ENCODE measurements at regions not wholly inside any gene's neighbourhood (a gene's known extent, or its start where the extent isn't known, plus 50 kb on each side); places are given as distances from the start of the nearest gene placed in this dataset.
A peak's percentile ranks its signal among the peaks of the same experiment; 100 is the strongest.
"Not testable (repeated sequence)": the region's sequence is repeated elsewhere in the genome, so short reads cannot be mapped to it uniquely, and the experiment has no call there.

DNA sequence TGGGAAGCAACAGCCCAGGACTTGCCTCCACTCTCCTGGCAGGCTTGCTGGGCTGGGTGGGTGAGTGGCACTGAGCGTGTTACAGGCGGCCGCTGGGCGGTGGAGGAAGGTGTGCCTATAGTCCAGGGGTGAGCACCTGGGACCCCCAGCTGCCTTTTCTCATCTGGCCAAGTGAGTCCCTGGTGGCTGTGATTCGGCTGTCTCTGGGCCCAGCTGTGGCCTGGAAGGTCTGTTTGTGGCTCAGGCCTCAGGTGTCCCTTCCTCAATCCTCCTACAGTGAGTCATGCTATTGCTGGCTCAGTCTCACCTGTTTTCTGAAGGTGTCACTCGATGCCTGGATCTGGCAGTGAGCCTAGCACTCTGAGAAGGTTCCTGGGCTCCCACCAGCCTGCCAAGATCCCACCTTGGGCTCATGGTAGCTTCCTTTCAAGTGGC is 564.2 kb downstream of the PTPRU start:
- peak in 1 of 2 experiments; percentile 1 for DNase-seq

DNA sequence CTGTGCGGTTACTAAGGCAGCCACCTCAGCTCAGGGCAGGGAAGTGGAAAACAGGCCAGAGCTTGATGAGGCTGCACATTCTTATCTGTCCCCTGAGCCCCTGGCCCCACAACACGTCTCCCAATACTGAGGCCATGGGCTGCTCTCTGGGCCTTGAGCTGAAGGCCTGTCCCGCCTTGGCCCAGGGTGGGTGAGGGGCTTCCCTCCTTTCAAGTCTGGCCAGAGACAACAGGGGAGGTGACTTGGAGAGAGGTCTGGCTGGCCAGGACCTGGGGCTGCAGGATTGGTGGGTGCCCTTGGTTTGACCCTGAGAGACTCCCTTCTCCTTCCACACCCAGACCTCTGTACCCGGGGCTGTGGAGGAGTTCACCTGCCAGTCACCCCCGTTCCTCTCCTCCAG is 563.8 kb downstream of the PTPRU start:
- DNase-seq, result no peak

- no peak for DNase-seq
These were observed 562.6 kb downstream of the PTPRU start for GRCh38 chr1:29798699-29799566.

DNA sequence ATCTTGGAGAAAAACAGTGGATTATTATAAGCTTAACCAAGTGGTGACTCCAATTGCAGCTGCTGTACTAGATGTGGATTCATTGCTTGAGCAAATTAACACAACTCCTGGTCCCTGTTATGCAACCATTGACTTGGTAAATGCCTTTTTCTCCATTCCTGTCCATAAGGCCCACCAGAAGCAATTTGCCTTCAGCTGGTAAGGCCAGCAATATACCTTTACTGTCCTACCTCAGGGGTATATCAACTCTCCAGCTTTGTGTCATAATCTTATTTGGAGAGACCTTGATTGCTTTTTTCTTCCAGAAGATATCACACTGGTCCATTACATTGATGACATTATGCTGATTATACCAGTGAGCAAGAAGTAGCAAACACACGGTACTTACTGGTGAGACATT is 560.8 kb downstream of the PTPRU start:
- DNase-seq, result not testable (repeated sequence)

DNA sequence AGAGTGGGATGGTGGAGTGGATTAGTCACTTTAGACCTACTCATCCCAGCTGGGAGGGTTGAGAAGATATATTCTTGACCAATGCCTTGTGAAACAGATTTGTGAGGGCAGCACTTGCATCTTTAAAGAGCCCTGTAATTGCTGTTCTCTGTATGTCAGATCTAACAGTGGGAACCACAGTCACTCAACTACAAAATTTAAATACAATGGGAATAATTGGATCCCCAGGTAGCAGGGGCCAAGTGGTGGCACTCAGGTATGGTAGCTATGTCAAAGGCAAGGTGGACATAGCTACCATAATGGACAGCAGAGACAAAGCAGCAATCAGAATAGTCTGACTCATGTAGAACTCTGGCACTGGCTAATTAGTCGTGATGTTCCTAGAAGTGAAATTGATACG is 559.6 kb downstream of the PTPRU start:
- DNase-seq, result not testable (repeated sequence)

DNA sequence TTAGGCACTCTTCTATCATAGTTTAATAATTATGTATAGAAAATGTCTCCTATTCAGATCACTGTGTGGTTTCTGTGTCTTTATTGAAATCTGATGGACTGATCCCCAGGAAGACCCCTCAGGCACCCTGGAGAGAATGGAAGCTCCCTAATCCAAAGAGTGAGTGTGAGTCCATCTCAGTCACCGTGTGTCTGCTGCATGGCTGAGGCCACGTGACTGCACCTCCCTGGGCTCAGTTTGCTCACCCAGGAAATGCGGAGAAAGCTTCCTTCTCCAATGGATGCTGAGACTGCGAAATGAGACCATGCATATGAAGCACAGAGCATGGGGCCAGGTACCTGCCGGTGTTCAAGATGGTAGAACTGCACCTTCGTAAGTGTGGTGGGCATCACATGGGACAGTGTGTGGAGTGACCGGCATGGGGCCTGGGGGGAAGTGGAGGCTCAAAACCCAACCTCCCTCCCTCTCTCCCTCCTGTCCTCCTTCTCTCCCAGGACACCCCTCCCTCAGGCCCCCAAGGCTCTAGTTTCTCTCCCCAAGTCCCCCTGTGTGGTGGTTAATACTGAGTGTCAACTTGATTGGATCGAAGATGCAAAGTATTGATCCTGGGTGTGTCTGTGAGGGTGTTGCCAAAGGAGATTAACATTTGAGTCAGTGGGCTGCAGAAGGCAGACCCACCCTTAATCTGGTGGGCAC is 557.5 kb downstream of the PTPRU start:
- DNase-seq, result peak in 1 of 2 experiments; percentile 7

GRCh38 chr1:29793101-29793546 is 556.8 kb downstream of the PTPRU start:
- DNase-seq, result peak; percentile 83 to 85

DNA sequence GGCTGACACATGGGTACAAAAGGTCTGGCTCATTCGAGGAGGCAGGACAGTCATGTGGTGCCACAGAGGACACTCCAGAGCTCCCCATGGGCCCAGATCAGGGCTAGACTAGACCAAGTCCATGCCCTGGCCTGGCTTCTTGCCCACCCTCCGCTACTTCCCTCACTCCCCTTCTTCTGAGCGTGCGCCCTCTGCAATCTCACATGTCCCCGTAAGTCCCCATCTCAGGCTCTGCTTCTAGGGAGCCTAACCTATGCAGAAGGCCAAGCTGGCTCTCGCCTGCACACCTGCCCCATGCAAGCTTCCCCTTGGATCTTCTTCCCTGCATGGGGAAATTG is 553.6 kb downstream of the PTPRU start:
- no peak for DNase-seq

GRCh38 chr1:29789221-29789909 is 553.0 kb downstream of the PTPRU start:
- peak in 1 of 2 experiments; percentile 5 for DNase-seq

DNA sequence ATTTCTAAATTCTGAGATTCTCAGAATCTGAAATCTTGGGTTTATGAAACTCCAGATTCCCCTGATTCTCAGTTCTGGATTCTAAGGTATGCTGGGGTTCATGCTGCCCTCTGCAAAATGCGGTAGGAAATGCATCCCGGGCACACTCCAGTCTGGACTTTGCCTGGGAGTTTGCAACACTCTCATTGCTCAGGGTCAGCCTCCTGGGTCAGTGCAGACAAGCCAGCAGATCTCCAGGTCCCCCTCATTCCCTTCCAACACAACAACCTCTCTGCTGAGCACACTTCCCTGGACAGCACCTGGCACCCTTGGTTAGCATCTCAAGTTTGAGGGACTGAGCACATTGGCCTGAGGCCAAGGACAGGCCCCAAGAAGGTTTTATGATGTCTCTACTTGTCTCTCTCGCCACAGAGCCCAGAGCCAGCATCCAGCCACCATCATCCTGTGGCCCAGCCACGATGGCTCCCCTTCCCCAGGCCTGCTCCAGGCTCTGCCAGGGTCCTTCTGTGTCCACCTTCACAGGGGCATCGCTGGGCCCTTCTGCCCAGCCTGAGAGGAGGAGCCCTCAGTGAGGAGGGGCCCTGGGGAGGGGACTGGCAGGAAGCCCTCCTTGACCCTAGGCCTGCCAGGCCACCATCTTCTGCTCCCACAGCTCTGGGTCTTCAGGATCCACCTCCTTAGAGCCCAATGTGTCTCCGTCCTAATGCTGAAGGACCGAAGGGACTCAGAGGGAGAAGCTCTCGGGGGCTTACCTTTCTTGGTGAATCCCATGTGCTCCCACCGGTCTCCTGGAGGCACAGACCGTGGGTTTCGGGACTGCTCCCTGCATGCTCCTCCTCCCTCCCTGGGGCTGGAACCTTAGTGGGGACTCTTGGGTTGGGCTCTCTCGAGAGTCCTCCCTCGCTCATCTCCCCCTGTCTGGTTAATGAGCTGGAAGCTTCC is 550.7 kb downstream of the PTPRU start:
- DNase-seq, result peak in 1 of 2 experiments; percentile 7

DNA sequence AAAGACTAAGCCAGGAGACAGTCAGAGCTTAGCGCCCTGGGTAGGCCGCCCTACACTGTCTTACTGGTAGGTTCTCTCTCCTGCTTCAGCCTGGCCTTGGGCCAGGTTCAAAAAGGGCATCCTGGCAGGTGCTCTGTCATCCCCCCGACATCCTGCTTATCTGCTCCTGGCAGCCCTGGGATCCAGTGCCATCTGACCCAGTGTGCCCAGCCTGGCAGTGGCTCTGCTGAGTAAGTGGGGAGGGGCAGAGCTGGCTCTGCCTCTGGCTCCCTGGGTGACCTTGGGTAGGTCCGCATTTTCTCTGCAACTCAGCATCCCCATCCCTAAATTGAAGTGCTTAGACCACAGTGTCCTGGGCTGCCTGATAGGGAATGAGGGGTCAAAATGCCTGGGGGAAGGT is 549.9 kb downstream of the PTPRU start:
- DNase-seq, result no peak

DNA sequence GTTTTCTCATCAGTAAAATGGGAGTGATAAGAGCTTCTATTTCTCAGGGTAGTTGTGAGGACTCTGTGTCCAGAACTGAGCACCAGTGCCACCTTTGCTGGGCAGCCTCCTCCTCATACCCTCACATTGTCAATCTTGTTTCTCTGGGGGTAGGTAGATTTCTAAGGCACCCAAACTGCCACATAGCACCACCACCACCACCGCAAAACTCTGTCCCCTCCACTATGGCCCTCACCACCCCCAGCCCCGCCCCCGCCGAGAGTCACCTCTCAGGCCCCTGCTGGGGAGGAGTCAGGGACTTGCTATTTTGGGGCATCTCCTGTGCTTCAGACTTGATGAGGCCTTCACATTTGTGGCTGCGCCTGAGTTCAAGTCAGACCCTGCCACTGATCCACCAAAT is 549.2 kb downstream of the PTPRU start:
- DNase-seq, result no peak

DNA sequence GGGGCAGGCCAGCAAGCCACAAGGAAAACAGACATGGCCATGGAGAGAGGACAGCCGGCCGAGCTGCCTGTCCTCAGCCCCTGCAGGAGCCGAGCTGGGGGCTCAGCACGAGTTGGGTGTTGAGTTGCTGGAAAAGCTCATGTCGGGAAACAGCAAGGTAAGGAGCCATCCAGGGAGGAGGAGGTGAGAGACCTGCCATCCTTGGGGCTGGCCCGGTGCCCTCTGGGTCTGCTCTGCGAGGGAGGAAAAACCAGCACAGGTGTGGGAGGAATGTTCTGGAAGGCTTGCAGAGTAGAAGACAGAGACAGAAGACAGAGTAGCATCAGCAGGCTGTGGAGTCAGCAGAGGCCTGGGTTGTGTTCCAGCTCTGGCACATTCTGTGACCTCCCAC is 548.8 kb downstream of the PTPRU start:
- DNase-seq, result no peak

GRCh38 chr1:29784276-29785136 is 548.2 kb downstream of the PTPRU start:
- DNase-seq, result no peak

DNA sequence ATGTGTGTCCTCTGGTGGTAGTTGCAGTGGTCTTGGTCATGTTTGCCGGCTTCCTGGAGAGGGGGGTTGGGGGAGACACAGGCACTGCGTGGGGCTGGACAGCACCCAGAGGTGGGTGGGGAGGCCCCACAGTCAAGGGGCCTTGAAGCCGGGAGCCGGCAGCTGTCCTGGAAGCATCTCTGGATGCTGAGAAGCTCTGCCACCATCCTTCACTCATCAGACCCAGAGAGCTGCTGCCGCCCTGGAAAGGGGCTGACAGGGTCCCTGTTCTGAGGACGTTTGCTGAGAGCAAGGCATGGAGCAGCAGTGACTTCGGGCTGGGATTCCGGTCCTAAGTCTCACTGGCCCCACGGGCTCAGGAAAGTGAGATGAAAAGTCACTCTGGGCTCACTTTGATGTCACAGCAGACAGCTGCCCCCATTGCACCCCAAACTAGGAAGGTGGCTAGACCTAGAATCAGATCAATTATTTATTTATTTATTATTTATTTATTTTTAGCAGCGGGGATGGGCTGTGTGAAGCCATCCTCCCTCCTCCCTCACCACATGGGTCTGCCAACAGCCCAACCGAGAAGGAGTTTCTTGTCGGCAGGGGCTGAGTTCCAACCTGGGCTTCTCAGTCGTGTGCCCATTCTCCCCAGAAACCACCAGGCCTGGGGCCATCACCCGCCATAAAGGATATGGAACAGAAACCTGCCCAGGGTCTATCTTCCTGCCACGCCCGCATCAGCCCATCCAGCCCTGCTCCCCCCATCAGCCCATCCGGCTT is 547.4 kb downstream of the PTPRU start:
- DNase-seq, result no peak

- no peak for DNase-seq
These were observed 546.7 kb downstream of the PTPRU start for GRCh38 chr1:29782846-29783507.

DNA sequence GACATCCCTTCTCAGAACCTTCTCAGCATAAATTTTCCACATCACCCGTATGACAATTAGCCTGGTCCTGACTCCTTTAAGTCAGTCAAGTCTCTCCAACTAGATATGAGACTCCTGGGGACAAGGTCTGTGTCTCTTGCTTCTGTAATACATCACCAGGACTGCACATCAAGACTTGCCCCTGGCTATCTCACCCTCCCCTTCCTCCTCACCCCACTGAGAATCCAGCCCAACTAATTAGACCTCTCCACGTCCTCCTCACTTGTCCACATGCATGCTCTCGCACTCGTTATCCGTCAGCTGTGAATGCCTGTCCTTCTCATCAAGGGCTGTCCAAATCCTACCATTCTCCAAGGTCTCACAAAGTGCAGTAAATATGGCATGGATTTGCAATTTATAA is 542.8 kb downstream of the PTPRU start:
- DNase-seq, result no peak

GRCh38 chr1:29777522-29777921 is 541.2 kb downstream of the PTPRU start:
- no peak for DNase-seq

DNA sequence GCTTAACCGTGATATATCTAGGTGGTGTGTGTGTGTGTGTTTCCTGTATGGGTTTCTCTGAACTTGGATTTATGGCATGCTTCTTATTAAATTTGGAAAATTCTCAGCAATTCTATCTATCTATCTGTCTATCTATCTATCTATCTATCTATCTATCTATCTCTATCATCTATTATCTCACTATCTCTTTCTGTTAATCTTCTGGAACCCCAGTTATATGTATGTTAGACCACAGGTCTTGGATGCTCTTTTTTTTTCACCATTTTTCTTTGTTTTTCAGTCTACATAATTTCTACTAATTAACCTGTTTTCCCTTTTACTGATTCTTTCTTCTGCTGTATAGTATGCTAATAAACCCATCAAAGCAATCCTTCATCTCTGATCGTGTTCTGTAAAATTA is 538.0 kb downstream of the PTPRU start:
- no peak for DNase-seq

- no peak for DNase-seq
These were observed 536.3 kb downstream of the PTPRU start for GRCh38 chr1:29772584-29773100.

Data from activated T-cell treated with anti-CD3 and anti-CD28 coated beads, Interleukin-2, amount 50 U/mL, for 48 hours (primary cell).